ENCODE measurements at regions not wholly inside any gene's neighbourhood (a gene's known extent, or its start where the extent isn't known, plus 50 kb on each side); places are given as distances from the start of the nearest gene placed in this dataset.

DNA sequence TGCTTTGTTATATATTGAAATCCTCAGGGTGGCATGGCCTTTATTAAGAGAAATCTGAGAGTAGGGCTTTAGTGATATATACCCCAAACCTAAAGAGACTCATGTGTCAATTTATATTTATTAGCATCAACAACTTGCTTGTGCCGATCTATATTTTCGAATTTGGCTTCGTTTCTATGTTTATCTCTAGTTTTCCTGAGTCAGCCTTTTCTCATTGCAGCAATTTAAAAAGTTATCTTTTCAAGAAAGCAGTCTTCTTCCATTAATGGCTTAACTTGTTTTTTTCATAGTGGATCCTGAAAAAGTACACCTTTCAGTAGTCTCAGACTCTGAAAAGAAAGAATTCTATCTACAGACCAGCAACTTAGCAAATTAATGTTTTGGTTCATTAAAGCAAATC lies 99.9 kb upstream of the KCNN2 start:
- TF ChIP-seq CTCF (IDR thresholded peaks at IDR 0.05), result no peak
- no peak for TF ChIP-seq POLR2AphosphoS5 (IDR thresholded peaks at IDR 0.05)

All from breast epithelium (tissue), 3 donors.